ENCODE measurements at regions not wholly inside any gene's neighbourhood (a gene's known extent, or its start where the extent isn't known, plus 50 kb on each side); places are given as distances from the start of the nearest gene placed in this dataset.

DNA sequence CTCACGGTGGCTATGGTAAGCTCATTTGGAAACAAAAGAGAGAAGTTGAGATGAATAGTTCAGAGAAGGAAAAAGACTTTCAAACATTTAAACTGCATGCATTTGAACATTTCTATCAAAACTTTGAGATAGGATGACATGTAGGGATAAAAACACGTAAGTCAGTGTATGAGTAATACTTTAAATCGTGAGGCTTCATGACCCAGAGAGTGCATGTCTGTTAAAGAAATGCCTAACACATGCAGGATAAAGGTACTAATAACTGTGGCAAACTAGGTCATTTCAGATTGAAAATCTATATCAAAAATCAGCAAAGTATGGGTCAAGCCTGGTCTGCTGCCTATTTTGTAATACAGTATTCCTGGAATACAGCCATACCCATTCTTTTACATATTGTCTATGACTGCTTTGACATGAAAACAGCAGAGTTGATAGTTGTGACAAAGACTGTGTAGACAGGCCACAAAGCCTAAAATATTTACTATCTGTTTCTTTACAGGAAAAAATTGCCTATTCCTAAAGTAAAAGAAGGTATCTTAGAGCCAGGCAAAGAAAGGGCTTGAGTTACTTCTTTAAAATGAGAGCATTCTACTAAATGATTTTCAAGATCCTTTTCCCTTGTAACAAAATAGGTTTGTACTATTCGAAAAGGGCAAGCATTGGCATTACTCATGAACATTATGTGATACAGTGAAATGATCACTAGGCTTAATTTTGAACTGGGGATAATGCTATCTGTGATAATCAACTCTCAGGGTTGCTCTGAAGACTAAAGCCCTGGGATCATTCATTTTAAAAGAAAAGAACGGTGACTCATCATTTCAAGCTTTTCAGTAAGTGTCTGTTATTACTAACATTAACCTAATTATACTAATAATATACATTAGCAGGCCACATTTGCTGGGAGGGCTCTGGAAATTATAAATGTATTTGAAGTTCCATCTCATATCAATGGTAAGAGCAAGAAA is 185.9 kb downstream of the CRPPA start:
- Histone ChIP-seq H3K9me3 (ENCODE audit: control insufficient read depth in 1 of 2, low read length in 2 of 2) (peaks cover 0 to 12% of the 10 kb centered on the region in 2 donors), H3K4me3 (ENCODE audit: low read depth in 1 of 2, low read length in 2 of 2) (no peak overlapping the region), H3K4me1 (ENCODE audit: control insufficient read depth in 1 of 2, insufficient read depth in 2 of 2, low read length in 2 of 2) (no peaks in the 10 kb centered on the region), H3K9ac (ENCODE audit: low read depth in 1 of 2, low read length in 2 of 2) (no peak overlapping the region), H3K27me3 (ENCODE audit: control insufficient read depth in 1 of 2, insufficient read depth in 2 of 2, low read length in 2 of 2) (no peaks in the 10 kb centered on the region), H3K27ac (ENCODE audit: low read depth, low read length) (no peak overlapping the region), H3K36me3 (ENCODE audit: control insufficient read depth in 1 of 2, insufficient read depth in 2 of 2, low read length in 2 of 2) (no peaks in the 10 kb centered on the region)

DNA sequence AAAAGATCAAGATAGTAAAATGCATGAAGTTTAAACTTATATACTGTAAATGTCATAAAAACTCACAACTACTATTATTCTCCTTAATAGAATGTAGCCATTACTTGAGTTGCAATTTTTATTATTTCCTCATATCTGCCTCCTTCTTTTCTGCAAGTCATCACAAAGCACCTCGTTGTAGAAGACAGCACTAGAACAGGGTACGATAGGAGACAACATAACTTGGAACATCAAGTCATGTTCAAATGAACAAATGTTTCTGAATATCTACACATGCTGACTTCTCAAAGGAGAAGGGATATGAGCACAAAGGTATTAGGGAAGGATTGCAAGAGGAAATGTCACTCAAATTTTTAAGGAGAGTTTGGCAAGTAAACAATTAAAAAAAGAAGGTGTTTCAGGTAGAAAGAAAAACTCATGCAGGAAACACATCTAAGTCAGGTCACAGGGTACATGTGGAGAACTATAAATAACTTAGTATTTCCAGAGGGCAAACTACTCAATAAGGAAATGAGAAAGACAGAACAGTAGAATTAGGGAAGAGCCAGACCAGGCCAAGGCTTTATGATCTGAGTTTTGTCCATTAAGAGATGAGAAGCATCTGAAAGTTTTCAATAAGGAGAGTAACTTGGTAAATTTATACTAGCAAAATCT is 186.7 kb downstream of the CRPPA start:
- Histone ChIP-seq H3K36me3 (ENCODE audit: control insufficient read depth in 1 of 2, insufficient read depth in 2 of 2, low read length in 2 of 2) (no peaks in the 10 kb centered on the region), H3K9me3 (ENCODE audit: control insufficient read depth in 1 of 2, low read length in 2 of 2) (peaks cover 4 to 20% of the 10 kb centered on the region in 2 donors), H3K4me3 (ENCODE audit: low read depth in 1 of 2, low read length in 2 of 2) (no peak overlapping the region), H3K9ac (ENCODE audit: low read depth in 1 of 2, low read length in 2 of 2) (no peak overlapping the region), H3K27me3 (ENCODE audit: control insufficient read depth in 1 of 2, insufficient read depth in 2 of 2, low read length in 2 of 2) (no peaks in the 10 kb centered on the region), H3K4me1 (ENCODE audit: control insufficient read depth in 1 of 2, insufficient read depth in 2 of 2, low read length in 2 of 2) (no peaks in the 10 kb centered on the region), H3K27ac (ENCODE audit: low read depth, low read length) (no peak overlapping the region)

DNA sequence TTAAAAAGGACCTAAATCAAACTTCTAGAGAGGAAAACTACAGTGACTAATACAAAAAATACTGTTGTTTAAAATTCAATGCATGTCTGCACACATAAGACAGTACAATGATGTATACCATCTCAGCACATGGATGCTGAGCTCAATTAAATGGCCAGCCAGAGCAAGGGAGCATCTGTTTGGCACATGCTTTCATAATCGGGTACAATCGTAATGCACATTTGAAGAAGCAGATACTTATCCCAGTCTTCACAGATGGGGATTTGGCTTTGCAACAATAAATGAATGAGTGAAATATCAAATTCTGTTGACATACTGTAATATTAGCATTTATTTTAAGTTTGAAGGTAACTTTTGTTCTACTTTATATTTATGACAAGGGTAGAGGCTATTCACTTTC is 187.8 kb downstream of the CRPPA start:
- Histone ChIP-seq H3K9ac (ENCODE audit: low read depth in 1 of 2, low read length in 2 of 2) (no peak overlapping the region), H3K27ac (ENCODE audit: low read depth, low read length) (no peak overlapping the region)

DNA sequence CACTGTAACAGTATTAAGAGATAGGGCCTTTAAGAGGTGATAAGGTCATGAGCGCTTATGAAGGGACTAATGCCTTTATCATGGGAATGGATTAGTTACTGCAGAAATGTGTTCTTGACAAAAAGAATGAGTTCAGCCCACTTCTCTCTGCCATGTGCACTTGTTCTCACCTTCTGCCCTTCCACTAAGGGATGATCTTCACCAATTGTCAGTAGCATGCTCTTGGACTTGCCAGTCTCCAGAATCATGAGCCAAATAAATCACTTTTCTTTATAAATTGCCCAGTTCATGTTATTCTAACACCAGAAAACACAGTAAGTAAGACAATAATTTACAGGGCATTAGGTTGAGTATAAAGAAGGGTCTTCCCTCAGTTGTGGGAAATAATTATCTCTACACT is 189.1 kb downstream of the CRPPA start:
- no peak overlapping the region for H3K9ac ChIP-seq (ENCODE audit: low read depth in 1 of 2, low read length in 2 of 2)
- no peaks in the 10 kb centered on the region for H3K36me3 ChIP-seq (ENCODE audit: control insufficient read depth in 1 of 2, insufficient read depth in 2 of 2, low read length in 2 of 2)
- H3K4me3 ChIP-seq (ENCODE audit: low read depth in 1 of 2, low read length in 2 of 2) = no peak overlapping the region
- no peak overlapping the region for H3K27ac ChIP-seq (ENCODE audit: low read depth, low read length)
- H3K27me3 ChIP-seq (ENCODE audit: control insufficient read depth in 1 of 2, insufficient read depth in 2 of 2, low read length in 2 of 2) = no peaks in the 10 kb centered on the region
- H3K4me1 ChIP-seq (ENCODE audit: control insufficient read depth in 1 of 2, insufficient read depth in 2 of 2, low read length in 2 of 2) = no peaks in the 10 kb centered on the region
- peaks cover 6 to 29% of the 10 kb centered on the region in 2 donors for H3K9me3 ChIP-seq (ENCODE audit: control insufficient read depth in 1 of 2, low read length in 2 of 2)

More for the DNA sequence above, 187.8 kb downstream of the CRPPA start:
- H3K36me3 ChIP-seq (ENCODE audit: control insufficient read depth in 1 of 2, insufficient read depth in 2 of 2, low read length in 2 of 2) = no peaks in the 10 kb centered on the region
- H3K4me1 ChIP-seq (ENCODE audit: control insufficient read depth in 1 of 2, insufficient read depth in 2 of 2, low read length in 2 of 2) = no peaks in the 10 kb centered on the region
- H3K27me3 ChIP-seq (ENCODE audit: control insufficient read depth in 1 of 2, insufficient read depth in 2 of 2, low read length in 2 of 2) = no peaks in the 10 kb centered on the region
- peaks cover 6 to 28% of the 10 kb centered on the region in 2 donors for H3K9me3 ChIP-seq (ENCODE audit: control insufficient read depth in 1 of 2, low read length in 2 of 2)
- H3K4me3 ChIP-seq (ENCODE audit: low read depth in 1 of 2, low read length in 2 of 2) = no peak overlapping the region

DNA sequence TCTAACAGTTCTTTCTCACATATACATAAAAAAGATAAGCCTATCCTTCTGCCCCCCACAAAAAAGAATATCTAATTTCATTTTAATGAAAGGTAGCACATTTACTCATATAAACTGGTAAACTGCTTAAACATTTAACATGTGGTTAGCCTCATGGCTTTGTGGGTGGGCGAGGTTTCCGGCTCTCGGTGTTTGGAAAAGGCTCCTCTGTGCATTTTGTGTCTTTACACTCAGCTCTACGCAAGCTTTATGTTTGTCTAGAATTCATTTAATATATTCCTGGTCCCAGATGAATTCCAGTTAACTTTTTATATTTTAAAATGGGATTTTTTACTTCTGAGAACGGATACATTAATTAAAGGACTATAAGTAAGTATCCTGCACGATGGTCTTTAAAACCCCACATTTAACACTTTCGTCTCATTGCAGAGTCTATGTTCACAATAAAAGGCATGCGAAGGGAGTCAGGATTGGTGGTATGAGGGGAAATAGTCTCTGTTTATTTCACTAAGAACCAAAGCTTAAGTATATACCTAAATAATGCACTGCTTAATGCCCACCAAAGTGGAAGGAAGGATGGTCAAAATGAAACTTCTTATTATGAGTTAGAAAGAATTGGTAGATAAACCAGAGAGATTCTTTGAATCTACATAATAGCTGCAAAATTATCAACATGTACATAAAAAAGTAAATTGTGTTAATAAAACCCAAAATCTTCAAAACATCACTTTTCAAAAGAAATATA is 197.2 kb downstream of the CRPPA start:
- Histone ChIP-seq H3K36me3 (ENCODE audit: control insufficient read depth in 1 of 2, insufficient read depth in 2 of 2, low read length in 2 of 2) (no peaks in the 10 kb centered on the region), H3K9me3 (ENCODE audit: control insufficient read depth in 1 of 2, low read length in 2 of 2) (peaks cover 0 to 7% of the 10 kb centered on the region in 2 donors), H3K4me3 (ENCODE audit: low read depth in 1 of 2, low read length in 2 of 2) (no peak overlapping the region), H3K9ac (ENCODE audit: low read depth in 1 of 2, low read length in 2 of 2) (no peak overlapping the region), H3K27me3 (ENCODE audit: control insufficient read depth in 1 of 2, insufficient read depth in 2 of 2, low read length in 2 of 2) (no peaks in the 10 kb centered on the region), H3K4me1 (ENCODE audit: control insufficient read depth in 1 of 2, insufficient read depth in 2 of 2, low read length in 2 of 2) (no peaks in the 10 kb centered on the region), H3K27ac (ENCODE audit: low read depth, low read length) (no peak overlapping the region)

DNA sequence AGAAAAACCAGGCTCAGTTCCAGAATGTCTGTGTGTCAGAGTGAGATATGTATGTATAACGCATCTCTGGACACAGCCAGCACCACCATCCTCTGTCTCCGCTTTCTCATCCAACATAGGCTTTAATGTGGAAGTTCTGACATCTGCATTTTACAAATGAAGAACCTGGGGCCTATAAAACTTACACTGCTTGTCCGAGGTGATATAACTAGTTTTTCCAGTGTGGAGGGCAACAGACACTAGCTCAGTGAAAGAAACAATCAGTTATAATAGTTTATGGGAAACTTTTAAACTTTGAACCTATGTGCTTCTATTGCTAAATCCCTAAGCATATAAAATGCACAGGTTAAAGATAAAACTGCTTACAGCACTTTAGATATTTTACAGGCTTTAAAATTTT is 208.7 kb downstream of the CRPPA start:
- Histone ChIP-seq H3K9ac (ENCODE audit: low read depth in 1 of 2, low read length in 2 of 2) (no peak overlapping the region), H3K36me3 (ENCODE audit: control insufficient read depth in 1 of 2, insufficient read depth in 2 of 2, low read length in 2 of 2) (no peaks in the 10 kb centered on the region), H3K27me3 (ENCODE audit: control insufficient read depth in 1 of 2, insufficient read depth in 2 of 2, low read length in 2 of 2) (no peaks in the 10 kb centered on the region), H3K4me1 (ENCODE audit: control insufficient read depth in 1 of 2, insufficient read depth in 2 of 2, low read length in 2 of 2) (no peaks in the 10 kb centered on the region), H3K9me3 (ENCODE audit: control insufficient read depth in 1 of 2, low read length in 2 of 2) (no peaks in the 10 kb centered on the region), H3K4me3 (ENCODE audit: low read depth in 1 of 2, low read length in 2 of 2) (no peak overlapping the region), H3K27ac (ENCODE audit: low read depth, low read length) (no peak overlapping the region)

DNA sequence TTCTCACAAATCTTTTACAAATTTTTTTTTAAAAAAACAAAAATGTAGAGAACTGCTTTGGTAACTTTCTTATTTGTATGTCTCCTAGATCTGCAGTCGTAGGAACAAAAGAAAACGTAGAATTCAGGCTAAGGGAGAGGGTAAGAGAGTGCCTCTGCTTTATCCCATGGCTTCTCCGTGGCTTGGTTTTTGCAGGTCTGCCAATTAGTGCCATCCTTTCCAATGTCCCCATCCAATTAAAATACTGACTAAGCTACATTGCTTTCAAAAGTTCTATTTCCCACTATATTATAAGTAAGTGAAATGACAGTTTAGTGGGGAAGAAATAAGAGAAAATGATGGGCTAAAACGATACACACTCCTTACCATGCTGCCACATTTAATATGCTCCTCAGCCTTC is 209.3 kb downstream of the CRPPA start:
- no peak overlapping the region for H3K27ac ChIP-seq (ENCODE audit: low read depth, low read length)
- no peaks in the 10 kb centered on the region for H3K36me3 ChIP-seq (ENCODE audit: control insufficient read depth in 1 of 2, insufficient read depth in 2 of 2, low read length in 2 of 2)
- no peak overlapping the region for H3K4me3 ChIP-seq (ENCODE audit: low read depth in 1 of 2, low read length in 2 of 2)
- H3K4me1 ChIP-seq (ENCODE audit: control insufficient read depth in 1 of 2, insufficient read depth in 2 of 2, low read length in 2 of 2) = no peaks in the 10 kb centered on the region
- H3K27me3 ChIP-seq (ENCODE audit: control insufficient read depth in 1 of 2, insufficient read depth in 2 of 2, low read length in 2 of 2) = no peaks in the 10 kb centered on the region
- H3K9me3 ChIP-seq (ENCODE audit: control insufficient read depth in 1 of 2, low read length in 2 of 2) = no peaks in the 10 kb centered on the region
- H3K9ac ChIP-seq (ENCODE audit: low read depth in 1 of 2, low read length in 2 of 2) = no peak overlapping the region

DNA sequence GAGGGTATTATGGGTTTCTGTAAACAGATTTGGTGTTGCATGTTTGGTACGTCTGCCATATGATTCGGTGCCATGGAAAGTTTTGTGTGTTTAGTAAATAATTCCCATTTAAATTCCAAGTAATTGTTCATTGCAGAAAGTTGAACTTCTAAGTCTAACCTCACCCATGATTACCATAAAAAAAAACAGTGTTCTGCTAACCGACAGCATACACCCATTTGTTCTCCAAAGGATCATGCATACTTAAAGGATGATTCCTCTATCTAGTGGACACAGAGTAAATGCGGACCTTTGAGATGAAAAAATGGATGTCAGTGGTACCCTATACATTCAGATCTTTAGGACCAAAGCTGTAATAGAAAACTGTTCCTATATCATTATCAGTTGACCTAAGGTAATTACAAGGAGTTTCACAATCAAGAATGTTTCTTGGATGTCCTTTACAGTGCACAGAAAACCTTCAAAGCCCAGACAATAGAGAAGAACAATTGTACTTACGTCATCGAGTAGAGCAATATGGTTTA is 209.9 kb downstream of the CRPPA start:
- no peaks in the 10 kb centered on the region for H3K27me3 ChIP-seq (ENCODE audit: control insufficient read depth in 1 of 2, insufficient read depth in 2 of 2, low read length in 2 of 2)
- no peaks in the 10 kb centered on the region for H3K4me1 ChIP-seq (ENCODE audit: control insufficient read depth in 1 of 2, insufficient read depth in 2 of 2, low read length in 2 of 2)
- H3K4me3 ChIP-seq (ENCODE audit: low read depth in 1 of 2, low read length in 2 of 2) = no peak overlapping the region
- no peak overlapping the region for H3K9ac ChIP-seq (ENCODE audit: low read depth in 1 of 2, low read length in 2 of 2)
- no peak overlapping the region for H3K27ac ChIP-seq (ENCODE audit: low read depth, low read length)
- no peaks in the 10 kb centered on the region for H3K9me3 ChIP-seq (ENCODE audit: control insufficient read depth in 1 of 2, low read length in 2 of 2)
- H3K36me3 ChIP-seq (ENCODE audit: control insufficient read depth in 1 of 2, insufficient read depth in 2 of 2, low read length in 2 of 2) = no peaks in the 10 kb centered on the region

DNA sequence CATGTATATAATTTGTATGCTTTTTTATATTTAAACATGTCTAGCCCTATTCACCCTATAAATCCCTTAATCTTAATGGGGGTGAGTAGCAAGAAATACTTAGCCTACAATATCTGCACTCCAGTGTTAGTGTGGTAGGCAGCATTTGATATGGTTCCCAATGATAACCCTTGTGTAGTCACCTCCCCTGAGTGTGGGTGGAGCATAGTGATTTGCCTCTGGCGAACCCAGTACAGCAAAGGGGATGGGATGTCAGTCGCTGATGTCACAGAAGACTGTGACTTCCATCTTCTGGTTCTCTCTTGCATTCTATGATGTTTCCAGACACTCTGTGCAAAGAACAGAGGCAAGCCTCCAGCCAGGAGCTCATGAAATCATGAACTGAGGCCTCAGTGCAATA is 211.2 kb downstream of the CRPPA start:
- Histone ChIP-seq H3K36me3 (ENCODE audit: control insufficient read depth in 1 of 2, insufficient read depth in 2 of 2, low read length in 2 of 2) (no peaks in the 10 kb centered on the region), H3K27ac (ENCODE audit: low read depth, low read length) (no peak overlapping the region), H3K4me3 (ENCODE audit: low read depth in 1 of 2, low read length in 2 of 2) (no peak overlapping the region), H3K4me1 (ENCODE audit: control insufficient read depth in 1 of 2, insufficient read depth in 2 of 2, low read length in 2 of 2) (no peaks in the 10 kb centered on the region), H3K27me3 (ENCODE audit: control insufficient read depth in 1 of 2, insufficient read depth in 2 of 2, low read length in 2 of 2) (no peaks in the 10 kb centered on the region), H3K9ac (ENCODE audit: low read depth in 1 of 2, low read length in 2 of 2) (no peak overlapping the region), H3K9me3 (ENCODE audit: control insufficient read depth in 1 of 2, low read length in 2 of 2) (no peaks in the 10 kb centered on the region)

DNA sequence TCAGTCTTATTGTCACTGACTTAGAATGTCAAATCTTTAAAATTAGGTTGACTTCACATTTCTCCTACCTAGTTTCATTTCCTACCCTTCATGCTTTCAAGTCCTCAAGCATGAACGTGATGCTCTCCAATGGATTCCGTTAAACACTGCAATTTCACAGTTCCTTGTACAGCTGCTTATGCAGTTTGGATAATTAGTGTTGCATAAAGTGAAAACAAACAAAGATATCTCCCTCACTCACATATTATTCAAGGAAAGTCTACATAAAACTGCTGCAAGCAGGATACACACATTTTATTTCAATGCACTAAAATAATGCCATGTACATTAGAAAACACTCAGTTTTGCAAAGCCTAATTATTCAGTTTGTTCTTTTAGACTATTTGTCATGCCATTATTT is 214.0 kb downstream of the CRPPA start:
- Histone ChIP-seq H3K9me3 (ENCODE audit: control insufficient read depth in 1 of 2, low read length in 2 of 2) (no peaks in the 10 kb centered on the region), H3K27ac (ENCODE audit: low read depth, low read length) (no peak overlapping the region), H3K9ac (ENCODE audit: low read depth in 1 of 2, low read length in 2 of 2) (no peak overlapping the region), H3K27me3 (ENCODE audit: control insufficient read depth in 1 of 2, insufficient read depth in 2 of 2, low read length in 2 of 2) (no peaks in the 10 kb centered on the region), H3K36me3 (ENCODE audit: control insufficient read depth in 1 of 2, insufficient read depth in 2 of 2, low read length in 2 of 2) (no peaks in the 10 kb centered on the region), H3K4me3 (ENCODE audit: low read depth in 1 of 2, low read length in 2 of 2) (no peak overlapping the region), H3K4me1 (ENCODE audit: control insufficient read depth in 1 of 2, insufficient read depth in 2 of 2, low read length in 2 of 2) (no peaks in the 10 kb centered on the region)

Data from duodenal mucosa (tissue), 2 donors.